ENCODE measurements at regions not wholly inside any gene's neighbourhood (a gene's known extent, or its start where the extent isn't known, plus 50 kb on each side); places are given as distances from the start of the nearest gene placed in this dataset.

DNA sequence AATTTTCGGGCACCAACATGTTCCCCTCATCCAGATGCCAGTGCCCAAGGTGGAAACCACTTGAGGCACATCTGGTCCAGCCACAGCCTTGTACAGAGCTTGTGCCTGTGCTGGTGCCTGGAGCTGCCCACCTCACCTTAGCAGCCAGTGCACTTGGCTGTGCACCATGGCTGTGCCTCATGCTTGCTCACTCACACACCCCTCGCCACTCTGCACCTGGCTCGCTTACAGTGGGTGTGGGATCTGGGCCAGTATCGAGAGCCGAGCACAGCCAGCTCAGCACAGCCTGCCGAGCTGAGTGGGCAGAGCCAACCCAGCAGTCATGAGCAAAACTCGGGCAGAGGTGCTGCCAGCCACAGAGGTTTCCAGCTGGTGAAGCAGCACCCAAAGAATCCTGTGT, 139.9 kb upstream of the NUPR2 start:
- no peaks in the 10 kb centered on the region for H3K36me3 ChIP-seq (ENCODE audit: insufficient read depth, insufficient read length, low read length)
- H3K9me3 ChIP-seq (ENCODE audit: insufficient read depth, low read length): no peaks in the 10 kb centered on the region
- H3K4me1 ChIP-seq (ENCODE audit: insufficient read depth, insufficient read length): no peaks in the 10 kb centered on the region
- no peak for TF ChIP-seq SUZ12 (IDR thresholded peaks at IDR 0.05; ENCODE audit: extremely low read depth, insufficient read depth, insufficient read length)
- no peak for TF ChIP-seq ZNF274 (IDR thresholded peaks at IDR 0.05; ENCODE audit: low read depth, low read length)
- no peak for TF ChIP-seq YY1 (IDR thresholded peaks at IDR 0.05; ENCODE audit: insufficient read depth, insufficient read length)
- H3K27me3 ChIP-seq (ENCODE audit: insufficient read depth, insufficient read length): peaks cover 56% of the 10 kb centered on the region
- no peak overlapping the region for H3K9ac ChIP-seq (ENCODE audit: insufficient read length, low read depth)
- H3K4me3 ChIP-seq (ENCODE audit: insufficient read length, low read depth): no peak overlapping the region
- DNase-seq (ENCODE audit: low read depth, low spot score): no peak

DNA sequence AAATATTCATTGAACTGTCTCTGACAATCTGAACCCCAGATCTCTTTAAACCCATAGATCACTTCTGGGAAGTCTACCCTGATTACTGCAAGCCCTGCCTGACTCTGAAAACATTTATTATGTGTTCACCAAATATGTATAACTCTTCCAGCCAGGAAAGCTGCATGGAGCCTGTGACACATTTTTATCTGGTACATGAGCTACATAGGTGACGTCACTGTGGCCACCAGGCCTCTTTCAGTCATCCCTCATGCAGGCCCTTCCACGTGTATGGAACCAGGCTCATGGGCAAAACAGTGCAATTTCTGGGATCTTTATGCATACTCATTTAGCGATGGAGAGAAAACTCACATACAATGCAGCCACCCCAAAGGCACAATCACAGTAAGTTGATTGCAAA, 133.9 kb upstream of the NUPR2 start:
- no peaks in the 10 kb centered on the region for H3K36me3 ChIP-seq (ENCODE audit: insufficient read depth, insufficient read length, low read length)
- TF ChIP-seq SUZ12 (IDR thresholded peaks at IDR 0.05; ENCODE audit: extremely low read depth, insufficient read depth, insufficient read length) (no peak), ZNF274 (IDR thresholded peaks at IDR 0.05; ENCODE audit: low read depth, low read length) (no peak), YY1 (IDR thresholded peaks at IDR 0.05; ENCODE audit: insufficient read depth, insufficient read length) (no peak)
- no peaks in the 10 kb centered on the region for H3K9me3 ChIP-seq (ENCODE audit: insufficient read depth, low read length)
- H3K27me3 ChIP-seq (ENCODE audit: insufficient read depth, insufficient read length): peaks cover 64% of the 10 kb centered on the region
- no peak overlapping the region for H3K9ac ChIP-seq (ENCODE audit: insufficient read length, low read depth)
- H3K4me1 ChIP-seq (ENCODE audit: insufficient read depth, insufficient read length): no peaks in the 10 kb centered on the region
- DNase-seq (ENCODE audit: low read depth, low spot score): no peak
- H3K4me3 ChIP-seq (ENCODE audit: insufficient read length, low read depth): no peak overlapping the region

DNA sequence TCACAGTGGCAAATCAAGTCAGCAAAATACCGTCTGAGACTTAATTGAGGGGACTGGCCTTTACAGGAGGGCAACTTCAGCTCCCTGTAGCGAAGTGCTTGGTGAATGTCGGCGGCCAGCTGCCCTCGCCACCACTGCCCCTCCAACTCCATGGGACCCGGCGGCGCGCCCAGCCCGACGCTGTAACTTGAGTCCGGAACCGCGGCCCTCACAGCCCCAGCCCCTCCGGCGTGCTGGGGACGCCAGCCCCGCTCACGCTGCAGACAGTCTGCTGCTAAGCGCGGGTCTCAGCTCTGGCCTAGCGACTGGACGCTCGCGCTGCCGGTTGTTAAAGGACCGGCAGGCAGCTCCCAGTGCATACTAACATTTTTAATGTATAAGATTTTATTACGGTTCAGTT, 113.4 kb upstream of the NUPR2 start:
- no peaks in the 10 kb centered on the region for H3K9me3 ChIP-seq (ENCODE audit: insufficient read depth, low read length)
- no peak for TF ChIP-seq ZNF274 (IDR thresholded peaks at IDR 0.05; ENCODE audit: low read depth, low read length)
- no peak for TF ChIP-seq YY1 (IDR thresholded peaks at IDR 0.05; ENCODE audit: insufficient read depth, insufficient read length)
- no peak for TF ChIP-seq SUZ12 (IDR thresholded peaks at IDR 0.05; ENCODE audit: extremely low read depth, insufficient read depth, insufficient read length)
- no peaks in the 10 kb centered on the region for H3K4me1 ChIP-seq (ENCODE audit: insufficient read depth, insufficient read length)
- H3K4me3 ChIP-seq (ENCODE audit: insufficient read length, low read depth): no peak overlapping the region
- peaks cover 63% of the 10 kb centered on the region for H3K27me3 ChIP-seq (ENCODE audit: insufficient read depth, insufficient read length)
- H3K36me3 ChIP-seq (ENCODE audit: insufficient read depth, insufficient read length, low read length): no peaks in the 10 kb centered on the region
- DNase-seq (ENCODE audit: low read depth, low spot score): no peak
- H3K9ac ChIP-seq (ENCODE audit: insufficient read length, low read depth): no peak overlapping the region

DNA sequence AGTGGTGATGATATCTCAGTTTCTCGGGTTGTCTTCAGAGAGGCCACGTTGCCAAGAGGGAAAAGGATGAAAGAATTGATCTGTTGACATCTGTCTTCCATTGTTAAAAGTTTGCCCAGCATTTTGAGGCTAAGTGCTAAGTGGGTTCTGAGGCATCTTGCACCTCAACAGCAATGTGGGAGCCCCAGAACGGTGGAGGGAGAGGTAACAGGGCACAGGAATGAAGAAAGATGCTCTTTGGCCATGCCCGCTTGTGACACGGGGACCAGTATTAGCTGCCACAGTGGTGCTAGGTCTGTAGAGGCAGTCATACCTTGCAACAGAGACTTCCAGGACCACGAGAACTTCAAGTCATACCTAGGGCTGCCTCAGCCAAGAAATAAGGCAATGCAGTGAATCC, 106.6 kb upstream of the NUPR2 start:
- Histone ChIP-seq H3K4me3 (ENCODE audit: insufficient read length, low read depth) (no peak overlapping the region), H3K9ac (ENCODE audit: insufficient read length, low read depth) (no peak overlapping the region), H3K9me3 (ENCODE audit: insufficient read depth, low read length) (no peaks in the 10 kb centered on the region), H3K27me3 (ENCODE audit: insufficient read depth, insufficient read length) (peaks cover 94% of the 10 kb centered on the region), H3K36me3 (ENCODE audit: insufficient read depth, insufficient read length, low read length) (no peaks in the 10 kb centered on the region), H3K4me1 (ENCODE audit: insufficient read depth, insufficient read length) (no peaks in the 10 kb centered on the region)
- no peak for DNase-seq (ENCODE audit: low read depth, low spot score)
- TF ChIP-seq SUZ12 (IDR thresholded peaks at IDR 0.05; ENCODE audit: extremely low read depth, insufficient read depth, insufficient read length) (no peak), ZNF274 (IDR thresholded peaks at IDR 0.05; ENCODE audit: low read depth, low read length) (no peak), YY1 (IDR thresholded peaks at IDR 0.05; ENCODE audit: insufficient read depth, insufficient read length) (no peak)

DNA sequence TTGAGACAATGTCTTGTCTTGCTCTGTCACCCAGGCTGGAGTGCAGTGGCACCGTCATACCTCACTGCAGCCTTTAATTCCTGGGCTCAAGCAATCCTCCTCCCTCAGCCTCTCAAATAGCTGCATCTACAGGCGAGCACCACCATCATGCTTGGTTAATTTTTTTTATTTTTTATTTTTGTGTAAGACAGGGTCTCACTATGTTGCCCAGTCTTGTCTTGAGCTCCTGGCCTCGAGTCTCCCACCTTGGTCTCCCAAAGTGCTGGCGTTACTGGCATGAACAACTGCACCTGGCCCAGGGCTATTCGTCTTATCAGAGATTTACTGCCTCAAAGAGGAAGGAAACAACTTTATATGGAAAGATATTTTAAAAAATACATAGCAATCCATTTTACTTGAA, 102.8 kb upstream of the NUPR2 start:
- no peak for DNase-seq (ENCODE audit: low read depth, low spot score)
- Histone ChIP-seq H3K4me3 (ENCODE audit: insufficient read length, low read depth) (no peak overlapping the region), H3K27me3 (ENCODE audit: insufficient read depth, insufficient read length) (peaks cover 88% of the 10 kb centered on the region), H3K9me3 (ENCODE audit: insufficient read depth, low read length) (no peaks in the 10 kb centered on the region), H3K9ac (ENCODE audit: insufficient read length, low read depth) (no peak overlapping the region), H3K4me1 (ENCODE audit: insufficient read depth, insufficient read length) (no peaks in the 10 kb centered on the region), H3K36me3 (ENCODE audit: insufficient read depth, insufficient read length, low read length) (no peaks in the 10 kb centered on the region)
- TF ChIP-seq YY1 (IDR thresholded peaks at IDR 0.05; ENCODE audit: insufficient read depth, insufficient read length) (no peak), SUZ12 (IDR thresholded peaks at IDR 0.05; ENCODE audit: extremely low read depth, insufficient read depth, insufficient read length) (no peak), ZNF274 (IDR thresholded peaks at IDR 0.05; ENCODE audit: low read depth, low read length) (no peak)

DNA sequence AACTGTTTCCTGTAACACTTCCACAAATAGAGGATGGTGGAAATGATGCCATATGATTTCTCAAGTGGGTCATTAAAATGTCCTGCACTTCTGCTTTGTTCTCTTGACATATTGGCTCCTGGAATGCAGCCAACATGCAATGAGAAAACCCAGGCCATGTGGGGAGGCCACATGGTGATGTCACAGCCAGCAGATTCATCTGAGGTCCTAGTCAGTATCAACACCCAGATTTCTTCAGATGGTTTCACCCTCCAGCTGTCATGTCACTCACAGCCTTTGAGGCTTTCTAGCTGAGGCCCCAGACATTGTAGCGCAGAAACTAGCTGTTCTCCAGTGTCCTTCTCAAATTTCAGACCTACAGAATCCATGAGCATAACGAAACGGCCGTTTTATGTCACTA, 102.3 kb upstream of the NUPR2 start:
- Histone ChIP-seq H3K27me3 (ENCODE audit: insufficient read depth, insufficient read length) (peaks cover 87% of the 10 kb centered on the region), H3K9me3 (ENCODE audit: insufficient read depth, low read length) (no peaks in the 10 kb centered on the region), H3K4me3 (ENCODE audit: insufficient read length, low read depth) (no peak overlapping the region), H3K4me1 (ENCODE audit: insufficient read depth, insufficient read length) (no peaks in the 10 kb centered on the region), H3K9ac (ENCODE audit: insufficient read length, low read depth) (no peak overlapping the region), H3K36me3 (ENCODE audit: insufficient read depth, insufficient read length, low read length) (no peaks in the 10 kb centered on the region)
- TF ChIP-seq YY1 (IDR thresholded peaks at IDR 0.05; ENCODE audit: insufficient read depth, insufficient read length) (no peak), ZNF274 (IDR thresholded peaks at IDR 0.05; ENCODE audit: low read depth, low read length) (no peak), SUZ12 (IDR thresholded peaks at IDR 0.05; ENCODE audit: extremely low read depth, insufficient read depth, insufficient read length) (no peak)
- DNase-seq (ENCODE audit: low read depth, low spot score): no peak

DNA sequence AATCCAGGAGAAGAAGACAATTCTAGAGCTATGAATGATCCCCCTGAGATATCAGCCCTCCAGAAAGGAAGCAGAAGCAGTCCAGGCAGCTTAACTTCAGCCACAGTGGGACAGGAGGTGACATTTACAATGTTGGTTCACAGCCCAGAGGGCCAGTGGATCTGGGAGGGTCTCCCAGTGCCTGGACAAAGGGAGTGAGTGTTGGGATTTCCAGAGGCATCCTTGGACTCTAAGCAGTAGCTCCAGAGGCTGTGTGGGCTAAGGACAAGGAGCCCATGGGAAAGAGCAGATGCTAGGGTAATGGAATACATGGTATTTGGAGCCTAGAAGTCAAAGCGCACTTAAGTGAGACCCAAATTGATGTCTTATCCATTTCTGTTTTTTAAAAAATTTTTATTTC, 97.4 kb upstream of the NUPR2 start:
- TF ChIP-seq ZNF274 (IDR thresholded peaks at IDR 0.05; ENCODE audit: low read depth, low read length) (no peak), SUZ12 (IDR thresholded peaks at IDR 0.05; ENCODE audit: extremely low read depth, insufficient read depth, insufficient read length) (no peak), YY1 (IDR thresholded peaks at IDR 0.05; ENCODE audit: insufficient read depth, insufficient read length) (no peak)
- Histone ChIP-seq H3K4me3 (ENCODE audit: insufficient read length, low read depth) (no peak overlapping the region), H3K36me3 (ENCODE audit: insufficient read depth, insufficient read length, low read length) (no peaks in the 10 kb centered on the region), H3K9me3 (ENCODE audit: insufficient read depth, low read length) (0 out of 2 replicates have a peak, but pooled peaks cover 3% of the 10 kb centered on the region), H3K4me1 (ENCODE audit: insufficient read depth, insufficient read length) (no peaks in the 10 kb centered on the region), H3K27me3 (ENCODE audit: insufficient read depth, insufficient read length) (peaks cover 68% of the 10 kb centered on the region), H3K9ac (ENCODE audit: insufficient read length, low read depth) (no peak overlapping the region)
- DNase-seq (ENCODE audit: low read depth, low spot score): no peak
